GM19463 (cell line): ENCODE measurements at regions not wholly inside any gene's neighbourhood (a gene's known extent, or its start where the extent isn't known, plus 50 kb on each side); places are given as distances from the start of the nearest gene placed in this dataset.

Source experiments
- ATAC-seq: cut with Tn5 transposase; IDR thresholded peaks from one replicate; pipeline ENCODE4 v1.9.1; 2021; ENCODE audit warnings: mild to moderate bottlenecking, moderate library complexity; ENCODE audit not compliant: unreplicated experiment

GRCh38 chr6:14856177-14856576 is 389.7 kb upstream of the JARID2 start:
- no peak for ATAC-seq

GRCh38 chr6:14857001-14857400 is 388.9 kb upstream of the JARID2 start:
- no peak for ATAC-seq

- ATAC-seq: no peak
Measured at GRCh38 chr6:14857501-14857900, 388.4 kb upstream of the JARID2 start.

- no peak for ATAC-seq
Measured at GRCh38 chr6:14858808-14859207, 387.1 kb upstream of the JARID2 start.

- no peak for ATAC-seq
Measured at GRCh38 chr6:14860774-14861173, 385.1 kb upstream of the JARID2 start.

GRCh38 chr6:14861491-14861943 is 384.4 kb upstream of the JARID2 start:
- ATAC-seq: no peak

- ATAC-seq: no peak
Measured at GRCh38 chr6:14862845-14863244, 383.0 kb upstream of the JARID2 start.

GRCh38 chr6:14863902-14864850 is 381.7 kb upstream of the JARID2 start:
- no peak for ATAC-seq

- ATAC-seq: no peak
Measured at GRCh38 chr6:14865531-14866100, 380.3 kb upstream of the JARID2 start.

- ATAC-seq: no peak
Measured at GRCh38 chr6:14867802-14868201, 378.1 kb upstream of the JARID2 start.

- ATAC-seq: no peak
Measured at GRCh38 chr6:14871221-14871620, 374.6 kb upstream of the JARID2 start.

- ATAC-seq: no peak
Measured at GRCh38 chr6:14873101-14873500, 372.8 kb upstream of the JARID2 start.

- ATAC-seq: no peak
Measured at GRCh38 chr6:14873781-14874441, 372.0 kb upstream of the JARID2 start.

- no peak for ATAC-seq
Measured at GRCh38 chr6:14874975-14875480, 370.8 kb upstream of the JARID2 start.

- ATAC-seq: peak; percentile 68
Measured at GRCh38 chr6:14875481-14876063, 370.3 kb upstream of the JARID2 start.

GRCh38 chr6:14876778-14877613 is 368.9 kb upstream of the JARID2 start:
- peak; percentile 51 for ATAC-seq

- no peak for ATAC-seq
Measured at GRCh38 chr6:14877758-14878157, 368.1 kb upstream of the JARID2 start.

GRCh38 chr6:14880052-14880451 is 365.8 kb upstream of the JARID2 start:
- ATAC-seq: no peak

GRCh38 chr6:14880677-14881076 is 365.2 kb upstream of the JARID2 start:
- ATAC-seq: no peak

- ATAC-seq: no peak
Measured at GRCh38 chr6:14881398-14881797, 364.5 kb upstream of the JARID2 start.
